Muscle layer of colon (tissue), 2 donors: ENCODE measurements at regions not wholly inside any gene's neighbourhood (a gene's known extent, or its start where the extent isn't known, plus 50 kb on each side); places are given as distances from the start of the nearest gene placed in this dataset.

Experiments used
- H3K27ac ChIP-seq: one replicate; pipeline ENCODE4 v1.7.0; 2013; ENCODE audit warnings: low read depth, mild to moderate bottlenecking, low read length, moderate library complexity
- H3K27me3 ChIP-seq, 2 donors: one replicate each; pipeline ENCODE4 v1.7.0; 2013; ENCODE audit warnings: low read length in 2 of 2, mild to moderate bottlenecking in 2 of 2; ENCODE audit not compliant: insufficient read depth in 2 of 2, control insufficient read depth in 1 of 2
- H3K36me3 ChIP-seq: one replicate; pipeline ENCODE4 v1.7.0; 2013; ENCODE audit warnings: mild to moderate bottlenecking, low read length; ENCODE audit not compliant: insufficient read depth
- H3K4me1 ChIP-seq: one replicate; pipeline ENCODE4 v1.7.0; 2013; ENCODE audit warnings: mild to moderate bottlenecking, low read length; ENCODE audit not compliant: insufficient read depth
- H3K4me3 ChIP-seq, 2 donors: one replicate each; pipeline ENCODE4 v1.7.0; 2013; ENCODE audit warnings: low read length in 2 of 2, low read depth in 1 of 2, mild to moderate bottlenecking in 1 of 2, moderate library complexity in 1 of 2
- H3K9ac ChIP-seq: one replicate; pipeline ENCODE4 v1.7.0; 2013; ENCODE audit warnings: low read length
- H3K9me3 ChIP-seq: one replicate; pipeline ENCODE4 v1.7.0; 2013; ENCODE audit warnings: mild to moderate bottlenecking, low read length
- donor health status: abdominal sarcoma.
- donor health status: Adenocarcinoma of cecum.

DNA sequence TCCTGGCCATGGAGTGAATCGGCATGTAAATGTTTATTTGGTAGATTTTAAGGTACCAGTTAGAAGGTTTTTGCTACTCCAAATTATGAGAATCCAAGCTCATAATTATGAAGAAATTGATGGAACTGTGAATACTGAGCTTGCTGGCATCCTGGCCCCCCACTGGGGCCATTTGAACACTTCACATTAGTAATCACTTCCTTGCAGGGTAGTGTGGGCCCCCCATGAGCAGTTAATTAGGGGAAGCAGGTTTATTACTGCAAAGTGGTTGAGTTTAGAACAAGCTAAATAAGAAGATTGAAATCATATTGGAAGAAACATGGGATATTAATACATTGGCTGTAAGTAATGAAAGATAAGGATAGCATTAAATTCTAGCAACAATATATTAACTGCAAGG lies 86.7 kb downstream of the S1PR1 start:
- Histone ChIP-seq H3K9me3 (no peaks in the 10 kb centered on the region), H3K9ac (no peak overlapping the region), H3K36me3 (no peaks in the 10 kb centered on the region)

DNA sequence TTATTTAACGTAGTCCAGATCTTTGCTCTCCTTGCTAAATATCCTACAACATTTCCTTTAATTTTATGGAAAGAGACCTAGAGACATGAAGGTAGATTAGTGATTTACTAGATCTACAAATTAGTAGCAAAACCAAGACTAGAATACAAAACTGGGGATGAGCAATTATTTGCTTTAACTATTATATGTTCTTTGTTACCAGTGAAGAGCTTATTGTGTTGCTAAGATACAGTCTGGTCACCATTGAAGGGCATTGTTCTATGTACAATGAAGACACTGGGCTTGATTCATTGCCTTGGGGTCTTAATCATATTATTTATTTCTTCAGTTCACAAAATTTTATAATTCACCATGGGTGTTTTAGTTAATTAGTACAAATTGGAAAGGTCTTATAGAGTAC lies 88.3 kb downstream of the S1PR1 start:
- no peak overlapping the region for H3K27ac ChIP-seq
- no peaks in the 10 kb centered on the region for H3K27me3 ChIP-seq
- no peak overlapping the region for H3K9ac ChIP-seq
- H3K4me3 ChIP-seq = no peak overlapping the region
- H3K4me1 ChIP-seq = no peaks in the 10 kb centered on the region
- H3K9me3 ChIP-seq = no peaks in the 10 kb centered on the region
- no peaks in the 10 kb centered on the region for H3K36me3 ChIP-seq

More for the DNA sequence above, 86.7 kb downstream of the S1PR1 start:
- Histone ChIP-seq H3K4me3 (no peak overlapping the region), H3K4me1 (no peaks in the 10 kb centered on the region), H3K27ac (no peak overlapping the region), H3K27me3 (no peaks in the 10 kb centered on the region)

DNA sequence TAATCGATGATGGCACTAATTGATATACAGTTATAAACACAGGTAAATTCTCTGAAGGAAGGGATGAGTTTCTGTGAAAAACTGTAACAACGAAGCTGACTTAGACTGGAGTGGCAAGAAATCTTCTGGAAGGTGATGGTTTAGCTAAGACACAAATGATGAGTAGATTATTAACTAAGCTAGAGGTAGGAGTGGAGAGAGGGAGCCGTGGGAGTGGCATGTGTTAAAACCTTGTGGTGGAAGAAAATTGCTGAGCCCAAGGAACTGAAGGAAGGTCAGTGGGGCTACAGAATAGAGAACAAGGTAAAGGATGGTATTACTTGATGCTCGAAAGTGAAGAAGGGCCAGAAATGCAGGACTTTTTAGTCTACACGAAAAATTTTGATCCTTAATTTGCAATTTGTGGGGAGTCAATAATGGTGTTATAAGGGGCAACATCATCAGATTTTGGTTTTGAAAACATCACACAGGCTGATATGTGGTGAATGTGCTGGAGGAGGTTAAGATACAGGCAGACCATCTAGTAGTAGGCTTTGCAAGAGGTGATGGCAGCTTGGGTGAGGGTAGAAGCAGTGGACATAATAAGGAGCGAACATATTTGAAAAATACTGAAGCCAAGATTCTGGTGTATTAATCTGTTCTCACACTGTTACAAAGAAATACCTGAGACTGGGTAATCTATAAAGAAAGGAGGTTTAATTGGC lies 93.8 kb downstream of the S1PR1 start:
- H3K27me3 ChIP-seq = no peaks in the 10 kb centered on the region
- H3K27ac ChIP-seq = no peak overlapping the region
- no peaks in the 10 kb centered on the region for H3K9me3 ChIP-seq
- no peak overlapping the region for H3K4me3 ChIP-seq
- no peaks in the 10 kb centered on the region for H3K4me1 ChIP-seq
- H3K36me3 ChIP-seq = no peaks in the 10 kb centered on the region
- H3K9ac ChIP-seq = no peak overlapping the region

DNA sequence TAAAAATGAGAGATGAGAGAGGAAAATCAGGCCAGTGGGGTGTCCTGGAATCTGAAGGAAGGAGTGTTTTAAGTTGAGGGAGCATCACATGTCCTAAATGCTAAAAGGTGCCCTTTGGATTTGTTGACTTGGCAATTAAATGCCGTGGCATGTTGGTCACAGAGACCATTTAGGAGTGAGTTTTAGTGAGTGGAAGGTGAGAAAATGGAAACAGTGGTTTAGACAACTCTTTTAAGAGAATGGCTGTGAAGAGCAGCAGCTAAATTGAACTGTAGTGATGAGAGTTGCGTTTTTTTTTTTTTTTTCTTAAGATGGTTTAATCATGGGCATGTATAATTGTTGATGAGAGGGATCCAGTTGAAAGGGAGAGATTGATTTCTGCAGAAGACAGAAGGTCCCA lies 95.0 kb downstream of the S1PR1 start:
- no peaks in the 10 kb centered on the region for H3K36me3 ChIP-seq
- no peak overlapping the region for H3K4me3 ChIP-seq
- H3K27ac ChIP-seq = no peak overlapping the region
- no peak overlapping the region for H3K9ac ChIP-seq
- H3K27me3 ChIP-seq = no peaks in the 10 kb centered on the region
- no peaks in the 10 kb centered on the region for H3K4me1 ChIP-seq
- H3K9me3 ChIP-seq = no peaks in the 10 kb centered on the region

DNA sequence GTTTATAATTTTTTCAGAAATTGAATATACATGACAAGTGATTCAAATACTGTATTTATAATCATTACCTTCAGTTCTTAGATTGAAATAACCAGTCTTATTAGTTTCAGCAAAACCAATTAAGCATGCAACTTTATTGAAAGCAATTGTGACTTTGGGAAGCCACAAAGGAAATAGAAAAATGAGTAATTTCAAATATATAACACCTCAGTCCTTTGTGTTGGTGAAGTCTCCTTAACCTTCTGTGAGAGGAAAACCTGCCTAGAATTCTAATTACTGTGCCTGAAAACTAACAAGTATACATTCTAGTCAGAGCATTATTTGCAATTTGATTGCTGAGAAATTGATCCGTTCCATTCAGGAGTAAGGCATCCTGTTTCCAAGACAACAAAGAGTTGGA lies 95.8 kb downstream of the S1PR1 start:
- Histone ChIP-seq H3K9ac (no peak overlapping the region), H3K27ac (no peak overlapping the region), H3K9me3 (no peaks in the 10 kb centered on the region), H3K4me1 (no peaks in the 10 kb centered on the region), H3K27me3 (no peaks in the 10 kb centered on the region), H3K4me3 (no peak overlapping the region), H3K36me3 (no peaks in the 10 kb centered on the region)

DNA sequence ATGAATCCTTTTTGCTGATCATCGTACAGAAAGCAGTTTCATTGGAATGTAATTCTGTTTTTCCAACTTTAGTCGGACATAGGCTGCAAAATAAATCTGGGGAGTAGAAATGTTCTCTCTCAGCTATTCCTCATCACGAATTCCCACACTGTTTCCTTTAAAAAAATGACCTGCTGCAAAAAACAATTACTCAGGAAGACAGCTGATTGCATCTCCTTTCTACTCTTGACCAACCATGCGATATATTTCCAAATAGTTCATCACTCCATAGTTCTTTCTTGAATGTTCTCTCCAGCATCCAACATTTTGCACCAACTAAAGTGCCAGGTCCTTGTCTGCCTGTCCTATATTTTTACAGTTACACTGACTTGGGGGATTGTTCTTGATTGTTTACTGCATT lies 96.4 kb downstream of the S1PR1 start:
- Histone ChIP-seq H3K27me3 (no peaks in the 10 kb centered on the region), H3K9ac (no peak overlapping the region), H3K4me1 (no peaks in the 10 kb centered on the region), H3K27ac (no peak overlapping the region), H3K36me3 (no peaks in the 10 kb centered on the region), H3K9me3 (no peaks in the 10 kb centered on the region), H3K4me3 (no peak overlapping the region)

DNA sequence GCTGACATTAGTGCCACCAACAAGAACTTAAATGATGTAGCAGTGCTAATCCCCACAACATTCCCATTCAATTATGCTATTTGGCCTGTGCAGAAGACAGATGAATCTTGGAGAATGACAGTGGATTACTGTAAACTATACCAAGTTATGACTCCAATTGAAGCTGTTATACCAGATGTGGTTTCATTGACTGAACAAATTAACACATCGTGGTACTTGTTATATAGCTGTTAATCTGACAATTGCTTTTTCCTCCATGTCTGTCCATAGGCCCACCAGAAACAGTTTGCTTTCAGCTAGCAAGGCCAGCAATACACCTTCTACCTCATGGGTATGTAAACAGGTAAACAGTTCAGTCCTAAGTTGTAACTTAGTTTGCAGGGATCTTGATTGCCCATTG lies 101.1 kb downstream of the S1PR1 start:
- Histone ChIP-seq H3K36me3 (no peaks in the 10 kb centered on the region), H3K27me3 (no peaks in the 10 kb centered on the region), H3K9me3 (no peaks in the 10 kb centered on the region), H3K4me1 (no peaks in the 10 kb centered on the region), H3K4me3 (no peak overlapping the region), H3K9ac (no peak overlapping the region), H3K27ac (no peak overlapping the region)

DNA sequence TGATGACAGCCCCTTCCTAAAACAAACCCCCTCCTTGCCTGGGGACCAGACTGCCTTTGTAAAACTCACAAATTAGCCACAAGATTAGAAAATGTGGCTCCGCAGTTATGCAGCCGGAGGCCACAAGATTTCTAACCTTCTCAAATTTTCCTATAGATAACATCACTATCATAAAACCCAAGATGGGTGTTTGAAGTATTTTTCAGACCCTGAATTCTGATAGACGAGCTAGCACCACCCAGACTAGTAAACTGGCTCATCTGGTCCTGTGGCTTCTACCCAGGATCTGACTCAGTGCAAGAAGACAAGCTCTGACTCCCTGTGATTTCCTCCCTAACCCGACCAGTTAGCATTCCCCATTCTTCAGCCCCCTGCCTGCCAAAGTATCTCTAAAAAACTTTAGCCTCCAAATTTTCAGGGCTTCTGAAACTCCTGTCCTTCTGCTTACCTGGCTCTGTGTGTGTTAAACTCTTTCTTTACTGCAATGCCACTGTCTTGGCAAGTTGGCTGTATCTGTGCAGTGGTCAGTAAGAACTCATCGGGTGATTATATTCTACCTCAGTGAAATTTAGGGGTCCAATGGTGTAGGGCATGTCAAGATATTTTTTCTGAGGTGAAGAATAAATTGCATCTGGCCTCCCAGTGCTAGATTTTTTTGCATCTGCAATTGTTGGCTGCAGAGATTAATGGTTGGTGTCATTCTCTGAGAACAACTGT lies 102.1 kb downstream of the S1PR1 start:
- H3K27ac ChIP-seq = no peak overlapping the region
- no peaks in the 10 kb centered on the region for H3K36me3 ChIP-seq
- H3K4me1 ChIP-seq = no peaks in the 10 kb centered on the region
- no peak overlapping the region for H3K4me3 ChIP-seq
- H3K27me3 ChIP-seq = no peaks in the 10 kb centered on the region
- H3K9me3 ChIP-seq = no peaks in the 10 kb centered on the region
- H3K9ac ChIP-seq = no peak overlapping the region

DNA sequence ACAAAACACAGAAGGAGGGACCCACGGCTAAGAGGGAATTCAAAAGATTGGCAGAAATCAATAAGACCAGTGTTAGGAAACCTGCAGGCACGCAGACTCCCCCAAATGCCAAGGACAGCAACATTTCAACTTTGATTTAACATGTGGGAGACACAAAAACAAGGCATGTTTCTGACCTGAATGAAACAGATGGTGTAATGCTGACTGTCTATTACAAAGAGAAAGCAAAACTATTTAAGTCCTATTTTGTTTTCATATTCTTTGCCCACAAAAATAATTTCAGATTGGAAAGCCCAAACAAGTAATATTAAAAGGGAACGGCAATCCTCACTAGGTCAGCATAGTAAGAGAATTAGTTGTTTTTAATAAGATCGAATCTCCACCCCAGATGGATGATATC lies 107.9 kb downstream of the S1PR1 start:
- Histone ChIP-seq H3K36me3 (no peaks in the 10 kb centered on the region), H3K27ac (no peak overlapping the region), H3K4me3 (no peak overlapping the region), H3K9me3 (no peaks in the 10 kb centered on the region), H3K4me1 (no peaks in the 10 kb centered on the region), H3K27me3 (no peaks in the 10 kb centered on the region), H3K9ac (no peak overlapping the region)

DNA sequence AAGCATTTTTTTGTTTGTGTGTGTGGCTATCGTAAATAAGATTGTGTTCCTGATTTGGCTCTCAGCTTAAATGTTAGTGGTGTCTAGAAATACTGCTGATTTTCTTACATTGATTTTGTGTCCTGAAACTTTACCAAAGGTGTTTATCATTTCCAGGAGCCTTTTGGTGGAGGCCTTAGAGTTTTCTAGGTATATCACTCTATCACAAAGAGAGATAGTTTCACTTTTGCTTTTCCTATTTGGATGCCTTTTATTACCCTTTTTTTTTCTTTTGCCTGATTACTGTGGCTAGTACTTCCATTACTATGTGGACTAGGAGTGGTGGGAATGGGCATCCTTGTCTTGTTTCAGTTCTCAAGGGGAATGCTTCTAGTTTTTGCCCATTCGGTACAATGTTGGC lies 109.6 kb downstream of the S1PR1 start:
- Histone ChIP-seq H3K27me3 (no peaks in the 10 kb centered on the region), H3K9ac (no peak overlapping the region), H3K9me3 (no peaks in the 10 kb centered on the region), H3K36me3 (no peaks in the 10 kb centered on the region), H3K27ac (no peak overlapping the region), H3K4me3 (no peak overlapping the region), H3K4me1 (no peaks in the 10 kb centered on the region)

DNA sequence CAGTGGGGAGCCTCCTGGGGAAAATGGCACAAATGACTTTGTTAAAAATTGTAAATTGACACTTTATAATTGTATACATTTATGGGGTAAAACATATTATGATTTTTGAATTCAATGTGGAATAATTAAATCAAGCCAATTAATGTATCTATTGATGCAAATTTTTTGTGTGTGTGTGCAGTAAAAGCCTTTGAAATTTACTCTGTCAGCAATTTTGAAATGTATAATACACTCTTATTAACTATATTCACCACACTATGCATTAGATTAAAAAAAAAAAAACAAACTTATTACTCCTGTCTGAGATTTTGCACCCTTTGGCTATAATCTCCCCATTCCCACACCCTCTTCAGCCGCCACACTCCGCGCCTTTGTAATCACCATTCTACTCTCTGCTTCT lies 119.2 kb downstream of the S1PR1 start:
- Histone ChIP-seq H3K36me3 (no peaks in the 10 kb centered on the region), H3K27ac (no peak overlapping the region), H3K27me3 (no peaks in the 10 kb centered on the region), H3K9me3 (no peaks in the 10 kb centered on the region), H3K4me3 (no peak overlapping the region), H3K9ac (no peak overlapping the region), H3K4me1 (no peaks in the 10 kb centered on the region)
